Uterus (tissue), 2 donors: ENCODE measurements at regions not wholly inside any gene's neighbourhood (a gene's known extent, or its start where the extent isn't known, plus 50 kb on each side); places are given as distances from the start of the nearest gene placed in this dataset.

Experiments used
- CTCF ChIP-seq, 4 experiments: fragments of 200-600 bp in 2 of 4; fragments of 450-650 bp in 2 of 4; sonication (generic) in 2 of 4; IDR thresholded peaks; one replicate each; pipeline ENCODE4 v1.5.1; 2016 to 2019; ENCODE audit warnings: antibody characterized with exemption in 4 of 4, mild to moderate bottlenecking in 2 of 4, moderate library complexity in 1 of 4
- POLR2A ChIP-seq, 2 donors: fragments of 450-650 bp; IDR thresholded peaks; one replicate each; pipeline ENCODE4 v1.6.1; 2016; ENCODE audit warnings: antibody characterized with exemption in 2 of 2, mild to moderate bottlenecking in 1 of 2, moderate library complexity in 1 of 2

- TF ChIP-seq CTCF (IDR thresholded peaks at IDR 0.05) = no peak
- TF ChIP-seq POLR2A (IDR thresholded peaks at IDR 0.05) = no peak
These were observed 51.3 kb upstream of the CD44 start for GRCh38 chr11:35087648-35088047.
